Psoas muscle (tissue), 7 donors: ENCODE measurements at regions not wholly inside any gene's neighbourhood (a gene's known extent, or its start where the extent isn't known, plus 50 kb on each side); places are given as distances from the start of the nearest gene placed in this dataset.

Source experiments
- ATAC-seq, 4 donors: fragments of 200-7000 bp; cut with Tn5 transposase; one replicate each; pipeline ENCODE4 v1.9.1; 2020; ENCODE audit warnings: moderate library complexity in 3 of 4, mild to moderate bottlenecking in 2 of 4
- DNase-seq, 2 donors: peaks; one replicate each; pipeline ENCODE4 v3.0.0-alpha.2; 2020
- H3K27ac ChIP-seq: fragments of 200-600 bp; one replicate; pipeline ENCODE4 v1.8.0; 2022
- H3K27me3 ChIP-seq, 3 donors: fragments of 200-600 bp in 1 of 3; one replicate each; pipeline versions ENCODE4 v1.6.1 to v1.8.0; 2013 to 2022; ENCODE audit warnings: low read length in 2 of 3, mild to moderate bottlenecking in 2 of 3, moderate library complexity in 1 of 3; ENCODE audit not compliant: insufficient read depth in 3 of 3
- H3K36me3 ChIP-seq, 2 donors: fragments of 200-600 bp in 1 of 2; one replicate each; pipeline versions ENCODE4 v1.6.1 to v1.8.0; 2013 to 2022; ENCODE audit warnings: low read depth in 1 of 2, mild to moderate bottlenecking in 1 of 2, moderate library complexity in 1 of 2; ENCODE audit not compliant: insufficient read depth in 1 of 2
- H3K4me1 ChIP-seq: fragments of 200-600 bp; one replicate; pipeline ENCODE4 v1.8.0; 2022
- H3K4me3 ChIP-seq: fragments of 200-600 bp; one replicate; pipeline ENCODE4 v1.8.0; 2022; ENCODE audit warnings: mild to moderate bottlenecking
- H3K9me3 ChIP-seq: fragments of 200-600 bp; one replicate; pipeline ENCODE4 v1.8.0; 2022
- WGBS, 3 donors: extraction: QIAGEN DNeasy Blood & Tissue Kit; methylation state at CpG; one replicate each; pipeline versions ENCODE4 v1.1.6 to v1.1.7; 2013; 5-methylcytosine and 5-hydroxymethylcytosine counted together
- intact Hi-C, 2 donors: fragments of 100-400 bp; cut with DNase I; formaldehyde crosslinking; loops; one replicate each; pipeline versions ENCODE4 v1.11.0 to v1.14.2; 2022
- TF ChIP-seq, protein P1 (sequence below): fragments of 200-600 bp; IDR thresholded peaks from one replicate; pipeline ENCODE4 v1.8.0; 2022; ENCODE audit warnings: antibody characterized with exemption
- donor health status: healthy with polysubstance abuse.
- donor health status: DM: no; HTN: no; CAD: no; lungs with moderate emphysema.
- donor health status: Bipolar disorder and iron deficiency.
- donor health status: healthy.
- donor health status: DM: yes; HTN: yes; CAD: no.
- donor health status: DM: no; HTN: no; CAD: no.
- donor health status: DM: yes; HTN: yes; CAD: no.

GRCh38 chr5:163661360-163661759 is 155.9 kb downstream of the MAT2B start:
- H3K27ac ChIP-seq = no peak overlapping the region
- ATAC-seq (no peak), DNase-seq (no peak)
- WGBS, 3 donors = 50 to 70% (median 54%) methylated on average over 1 of the region's 1 CpG
- TF ChIP-seq, protein P1, sequence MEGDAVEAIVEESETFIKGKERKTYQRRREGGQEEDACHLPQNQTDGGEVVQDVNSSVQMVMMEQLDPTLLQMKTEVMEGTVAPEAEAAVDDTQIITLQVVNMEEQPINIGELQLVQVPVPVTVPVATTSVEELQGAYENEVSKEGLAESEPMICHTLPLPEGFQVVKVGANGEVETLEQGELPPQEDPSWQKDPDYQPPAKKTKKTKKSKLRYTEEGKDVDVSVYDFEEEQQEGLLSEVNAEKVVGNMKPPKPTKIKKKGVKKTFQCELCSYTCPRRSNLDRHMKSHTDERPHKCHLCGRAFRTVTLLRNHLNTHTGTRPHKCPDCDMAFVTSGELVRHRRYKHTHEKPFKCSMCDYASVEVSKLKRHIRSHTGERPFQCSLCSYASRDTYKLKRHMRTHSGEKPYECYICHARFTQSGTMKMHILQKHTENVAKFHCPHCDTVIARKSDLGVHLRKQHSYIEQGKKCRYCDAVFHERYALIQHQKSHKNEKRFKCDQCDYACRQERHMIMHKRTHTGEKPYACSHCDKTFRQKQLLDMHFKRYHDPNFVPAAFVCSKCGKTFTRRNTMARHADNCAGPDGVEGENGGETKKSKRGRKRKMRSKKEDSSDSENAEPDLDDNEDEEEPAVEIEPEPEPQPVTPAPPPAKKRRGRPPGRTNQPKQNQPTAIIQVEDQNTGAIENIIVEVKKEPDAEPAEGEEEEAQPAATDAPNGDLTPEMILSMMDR = no peak
- no peak overlapping the region for H3K4me3 ChIP-seq
- no peaks in the 10 kb centered on the region for H3K27me3 ChIP-seq
- no peaks in the 10 kb centered on the region for H3K36me3 ChIP-seq
- intact Hi-C loops = no loop called here
- no peaks in the 10 kb centered on the region for H3K9me3 ChIP-seq
- no peaks in the 10 kb centered on the region for H3K4me1 ChIP-seq

DNA sequence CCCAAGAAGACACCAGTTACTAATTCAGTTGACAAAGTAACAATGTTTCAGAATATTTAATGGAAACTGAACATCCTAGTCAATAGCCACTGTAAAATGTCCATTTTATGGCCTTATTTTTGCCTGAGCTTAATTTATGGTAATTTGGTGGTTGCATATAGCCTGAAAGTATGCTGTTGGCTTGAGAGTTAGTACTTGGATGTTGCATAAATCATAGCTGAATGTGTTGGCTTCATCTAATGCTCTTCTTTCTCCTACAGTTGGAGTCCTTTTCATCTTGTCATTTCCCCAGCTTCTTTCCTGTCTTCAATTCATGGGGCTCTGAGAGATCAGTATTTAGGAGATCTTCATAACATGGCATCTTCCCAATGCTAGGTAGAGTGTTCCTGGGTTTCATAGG is 164.6 kb downstream of the MAT2B start:
- DNase-seq = no peak
- ATAC-seq = no peak
- Histone ChIP-seq H3K27me3 (no peaks in the 10 kb centered on the region), H3K4me1 (no peaks in the 10 kb centered on the region), H3K4me3 (no peak overlapping the region), H3K9me3 (no peaks in the 10 kb centered on the region), H3K36me3 (no peaks in the 10 kb centered on the region), H3K27ac (no peak overlapping the region)
- intact Hi-C loops = no loop called here
- TF ChIP-seq, protein P1 = no peak

- Histone ChIP-seq H3K27me3 (no peaks in the 10 kb centered on the region), H3K27ac (no peak overlapping the region), H3K4me3 (no peak overlapping the region), H3K9me3 (no peaks in the 10 kb centered on the region), H3K36me3 (no peaks in the 10 kb centered on the region), H3K4me1 (no peaks in the 10 kb centered on the region)
- TF ChIP-seq, protein P1 = no peak
- ATAC-seq (no peak), DNase-seq (no peak)
- 87 to 100% (median 90%) methylated on average over 2 of the region's 2 CpGs for WGBS, 3 donors
- intact Hi-C loops = no loop called here
Measured at GRCh38 chr5:163677092-163677491, 171.7 kb downstream of the MAT2B start.

- no peak overlapping the region for H3K27ac ChIP-seq
- WGBS, 3 donors = 21 to 54% (median 30%) methylated on average over 1 of the region's 1 CpG
- ATAC-seq = no peak
- DNase-seq = no peak
- no peaks in the 10 kb centered on the region for H3K9me3 ChIP-seq
- no peaks in the 10 kb centered on the region for H3K36me3 ChIP-seq
- no peaks in the 10 kb centered on the region for H3K4me1 ChIP-seq
- no peak overlapping the region for H3K4me3 ChIP-seq
- TF ChIP-seq, protein P1 = no peak
- H3K27me3 ChIP-seq = no peaks in the 10 kb centered on the region
- intact Hi-C loops = no loop called here
Measured at GRCh38 chr5:163682234-163682633, 176.8 kb downstream of the MAT2B start.

- Histone ChIP-seq H3K36me3 (no peaks in the 10 kb centered on the region), H3K4me3 (no peak overlapping the region), H3K9me3 (no peaks in the 10 kb centered on the region), H3K27ac (no peak overlapping the region), H3K4me1 (no peaks in the 10 kb centered on the region), H3K27me3 (no peaks in the 10 kb centered on the region)
- 65 to 71% (median 68%) methylated on average over 3 of the region's 3 CpGs for WGBS, 3 donors
- ATAC-seq (no peak), DNase-seq (no peak)
- intact Hi-C loops = no loop called here
- TF ChIP-seq, protein P1 = no peak
Measured at GRCh38 chr5:163687414-163687813, 182.0 kb downstream of the MAT2B start.
